ENCODE measurements at regions not wholly inside any gene's neighbourhood (a gene's known extent, or its start where the extent isn't known, plus 50 kb on each side); places are given as distances from the start of the nearest gene placed in this dataset.

GRCh38 chr9:81480828-81481604 is 208.3 kb downstream of the TLE1 start:
- no peak for DNase-seq

DNA sequence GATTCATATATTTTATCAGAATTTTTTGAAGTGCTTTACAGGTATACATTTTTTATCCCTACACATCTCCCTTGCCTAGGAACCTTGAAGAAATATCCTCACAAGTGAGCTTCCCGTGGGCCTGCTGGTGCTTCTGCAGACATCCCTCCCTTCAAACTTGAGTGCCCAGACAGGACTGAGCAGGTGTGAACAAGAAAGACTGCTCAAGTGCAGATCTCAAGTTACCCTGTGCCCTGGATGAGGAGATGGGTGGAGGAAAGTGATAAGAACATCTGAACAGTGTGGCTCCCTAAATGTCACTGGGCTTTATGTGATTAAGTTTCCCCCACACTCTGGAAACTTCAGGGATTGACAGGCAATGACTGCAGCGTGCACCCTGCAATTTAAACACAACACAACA is 209.8 kb downstream of the TLE1 start:
- DNase-seq: no peak

DNA sequence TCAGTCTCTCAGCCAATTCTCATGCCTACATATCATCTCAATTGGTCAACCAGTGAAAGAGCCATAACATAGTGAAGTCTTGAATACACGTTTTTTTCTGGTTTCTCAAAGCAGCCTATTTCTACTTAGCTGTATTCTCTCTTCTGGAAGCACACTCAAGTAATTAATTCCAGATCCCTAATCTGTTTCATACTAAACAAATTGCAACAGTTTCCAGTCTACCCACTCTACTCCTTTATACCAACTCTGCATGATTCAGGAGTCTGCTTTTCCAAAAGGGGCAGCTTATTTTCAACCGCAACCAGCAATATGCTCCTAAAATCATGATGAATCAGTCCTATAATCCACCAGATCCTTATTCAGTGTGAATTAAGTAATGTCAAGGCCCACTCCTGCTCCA is 211.7 kb downstream of the TLE1 start:
- DNase-seq: no peak

GRCh38 chr9:81476813-81477490 is 212.4 kb downstream of the TLE1 start:
- DNase-seq: no peak

- no peak for DNase-seq
These were observed 214.6 kb downstream of the TLE1 start for GRCh38 chr9:81474792-81475191.

GRCh38 chr9:81474125-81474524 is 215.2 kb downstream of the TLE1 start:
- DNase-seq: no peak

DNA sequence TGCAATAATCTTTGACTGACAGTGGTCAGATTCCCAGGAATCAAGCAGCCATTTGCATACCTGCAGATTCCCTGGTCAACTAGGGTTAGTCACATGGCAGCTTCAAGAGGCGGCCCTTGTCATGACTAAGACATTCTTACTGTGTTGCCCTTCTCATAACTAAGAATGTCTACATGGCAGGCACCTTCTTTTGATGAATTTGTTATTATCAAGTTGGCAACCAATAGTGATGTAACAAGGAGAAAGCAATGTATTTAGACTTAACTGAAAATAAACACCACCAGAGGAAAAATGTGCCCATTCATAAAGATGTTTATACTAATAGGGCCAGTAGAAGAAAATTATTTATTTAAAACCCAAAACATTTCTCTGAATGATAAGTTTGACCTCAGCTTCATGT is 215.6 kb downstream of the TLE1 start:
- DNase-seq: no peak

GRCh38 chr9:81473206-81473605 is 216.1 kb downstream of the TLE1 start:
- DNase-seq: no peak

GRCh38 chr9:81472701-81473100 is 216.6 kb downstream of the TLE1 start:
- DNase-seq: no peak

- no peak for DNase-seq
These were observed 218.5 kb downstream of the TLE1 start for GRCh38 chr9:81470864-81471263.

- DNase-seq: no peak
These were observed 221.2 kb downstream of the TLE1 start for GRCh38 chr9:81468084-81468595.

DNA sequence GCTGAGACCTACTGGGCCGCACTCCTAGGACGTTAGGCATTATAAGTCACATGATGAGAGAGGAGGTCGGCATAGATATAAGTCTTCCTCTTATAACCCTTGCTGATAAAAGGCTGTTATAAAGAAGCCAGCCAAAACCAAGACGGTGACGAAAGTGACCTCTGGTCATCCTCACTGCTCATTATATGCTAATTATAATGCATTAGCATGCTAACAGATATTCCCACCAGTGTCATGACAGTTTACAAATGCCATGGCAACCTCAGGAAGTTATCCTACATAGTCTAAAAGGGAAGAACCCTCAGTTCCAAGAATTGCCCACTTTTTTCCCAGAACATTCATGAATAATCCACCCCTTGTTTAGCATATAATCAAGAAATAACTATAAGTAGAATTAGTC is 222.4 kb downstream of the TLE1 start:
- DNase-seq: no peak

- DNase-seq: no peak
These were observed 223.8 kb downstream of the TLE1 start for GRCh38 chr9:81465468-81466011.

GRCh38 chr9:81462801-81463200 is 226.5 kb downstream of the TLE1 start:
- DNase-seq: no peak

DNA sequence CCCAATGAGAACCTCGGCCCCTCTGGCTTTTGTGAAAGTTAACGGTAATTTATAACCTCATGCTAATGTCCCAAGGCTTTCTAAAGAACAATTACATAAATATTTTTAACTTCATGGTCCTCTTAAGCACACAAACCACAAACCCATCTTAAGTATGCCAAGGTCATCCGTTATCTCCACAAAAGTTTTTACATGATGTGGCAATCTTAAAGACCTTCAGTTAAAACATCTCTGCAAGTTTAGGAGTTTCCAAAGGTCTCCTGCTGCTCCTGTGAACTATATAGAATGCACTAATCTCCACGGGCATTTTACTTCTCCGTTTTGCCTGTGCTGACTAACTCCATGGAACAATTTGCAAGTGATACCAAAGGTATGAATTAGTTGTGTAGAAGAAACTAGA is 228.2 kb downstream of the TLE1 start:
- no peak for DNase-seq

DNA sequence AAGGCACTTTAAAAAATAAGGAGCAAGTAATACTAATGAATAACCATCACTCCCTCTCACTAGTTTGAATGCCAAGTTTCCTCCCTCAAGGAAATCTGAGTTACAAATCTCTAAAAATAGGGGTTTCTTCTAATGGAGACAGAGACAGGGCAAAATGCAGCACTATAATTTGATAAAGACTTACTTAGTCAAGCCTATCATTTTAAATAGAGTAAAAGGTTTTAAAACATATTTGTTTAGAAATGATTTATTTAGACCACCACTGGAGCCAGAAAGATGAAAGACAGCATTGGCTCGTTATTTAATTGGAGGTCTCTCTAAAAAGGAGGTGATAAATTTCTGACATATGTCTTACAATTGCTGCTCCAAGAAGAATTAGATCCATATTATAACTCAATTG is 228.7 kb downstream of the TLE1 start:
- no peak for DNase-seq

DNA sequence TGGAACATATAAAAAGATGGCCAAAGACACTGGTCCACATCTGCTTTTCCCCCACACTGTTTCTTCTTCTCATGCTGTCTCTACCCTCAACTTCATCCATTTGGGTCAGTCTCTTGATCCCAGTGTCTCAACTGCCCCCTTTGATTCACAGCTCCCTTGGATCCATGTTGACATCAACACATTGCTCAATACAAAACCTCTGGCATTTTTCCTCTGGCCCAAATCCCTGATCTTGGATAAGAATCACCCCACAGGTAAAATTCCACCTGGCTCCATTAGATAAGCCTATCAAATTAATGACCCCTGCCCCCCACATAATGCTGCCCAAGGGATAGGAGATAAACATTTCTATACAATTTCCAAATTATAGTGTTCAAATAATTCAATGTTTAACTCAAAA is 229.8 kb downstream of the TLE1 start:
- DNase-seq: no peak

DNA sequence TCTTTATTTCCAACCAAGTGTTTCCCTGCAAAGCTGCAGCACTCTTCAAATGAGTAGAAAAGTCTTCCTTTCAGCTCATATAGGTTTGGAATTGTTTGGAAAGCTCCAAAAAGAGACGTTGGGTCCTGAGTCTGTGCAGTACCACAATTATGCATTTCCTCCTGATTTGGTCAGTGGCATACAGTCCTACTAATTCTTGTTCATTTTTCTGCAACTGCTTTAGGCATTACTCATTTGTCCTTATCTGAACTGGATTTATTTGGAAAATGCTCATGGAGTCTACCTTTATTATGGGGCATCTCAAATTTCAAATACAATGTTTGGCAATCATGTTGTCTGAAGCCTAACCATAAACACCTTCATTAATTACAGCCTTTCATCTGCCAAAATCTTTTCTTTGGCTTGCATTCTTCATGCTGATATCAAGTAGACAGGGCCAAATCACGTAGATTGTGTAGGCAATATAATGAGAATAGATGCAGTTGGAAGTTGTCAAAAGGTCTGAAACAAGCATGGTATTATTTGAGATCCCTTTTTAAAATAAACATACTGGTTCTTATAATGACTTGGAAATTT is 232.8 kb downstream of the TLE1 start:
- DNase-seq: no peak

DNA sequence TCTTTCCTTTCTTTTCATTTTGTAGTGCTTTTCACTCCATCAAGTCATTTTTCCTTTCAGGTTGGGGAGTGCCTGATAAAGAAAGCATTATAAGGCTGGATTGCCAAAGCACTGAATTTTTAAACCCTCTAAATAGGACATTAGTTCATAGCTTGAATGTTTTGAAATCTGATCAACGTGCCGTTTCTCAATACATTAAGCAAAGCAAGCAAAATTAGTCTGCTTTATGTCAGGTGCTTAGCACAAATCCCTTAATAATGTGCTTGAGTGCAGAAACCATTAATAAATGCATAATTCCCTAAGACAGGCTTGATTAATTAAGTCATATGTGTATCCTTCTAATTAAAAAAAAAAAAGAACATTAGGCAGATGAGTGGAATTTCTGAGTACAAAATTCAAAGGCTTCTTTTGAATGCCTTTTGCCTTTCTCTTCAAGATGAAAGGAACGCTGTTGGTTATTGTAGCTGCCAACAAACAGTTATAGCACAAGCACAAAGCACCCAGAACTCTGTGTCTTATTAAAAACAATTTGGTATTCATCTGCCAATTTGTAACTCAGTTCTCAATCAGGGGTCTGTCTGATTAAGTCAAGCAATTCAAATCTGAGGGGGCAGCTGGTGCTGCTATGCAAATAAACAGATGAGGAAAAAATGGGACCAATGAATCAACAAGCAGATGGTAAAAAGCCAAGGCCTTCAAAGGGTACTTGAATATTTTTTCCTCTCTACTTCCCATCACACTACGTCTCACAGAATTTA is 233.7 kb downstream of the TLE1 start:
- no peak for DNase-seq

DNA sequence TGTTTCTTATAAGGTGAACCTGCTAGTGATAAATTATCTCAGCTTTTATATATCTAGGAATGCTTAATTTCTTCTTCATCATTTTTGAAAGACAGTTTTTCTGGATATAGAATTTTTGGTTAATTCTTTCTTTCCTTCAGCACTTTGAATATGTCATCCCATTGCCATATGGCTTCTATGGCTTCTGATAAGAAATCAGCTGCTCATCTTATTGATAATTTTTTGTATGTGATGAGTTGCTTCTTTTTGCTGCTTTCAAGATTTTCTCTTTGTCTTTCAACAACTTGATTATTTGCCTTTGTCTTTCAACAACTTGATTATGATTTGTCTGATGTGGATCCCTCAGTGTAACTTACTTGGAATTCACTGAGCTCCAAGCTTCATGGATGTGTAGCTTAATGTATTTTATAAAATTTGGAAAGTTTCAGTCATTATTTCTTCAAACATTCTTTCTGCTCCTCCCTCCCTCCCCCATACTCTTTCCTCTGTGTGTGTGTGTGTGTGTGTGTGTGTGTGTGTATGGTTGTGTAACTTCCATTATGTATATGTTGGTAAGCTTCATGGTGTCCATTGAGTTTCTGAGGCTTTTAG is 243.9 kb downstream of the TLE1 start:
- no peak for DNase-seq

- no peak for DNase-seq
These were observed 257.7 kb downstream of the TLE1 start for GRCh38 chr9:81431641-81432040.

GRCh38 chr9:81430727-81431126 is 258.6 kb downstream of the TLE1 start:
- no peak for DNase-seq

DNA sequence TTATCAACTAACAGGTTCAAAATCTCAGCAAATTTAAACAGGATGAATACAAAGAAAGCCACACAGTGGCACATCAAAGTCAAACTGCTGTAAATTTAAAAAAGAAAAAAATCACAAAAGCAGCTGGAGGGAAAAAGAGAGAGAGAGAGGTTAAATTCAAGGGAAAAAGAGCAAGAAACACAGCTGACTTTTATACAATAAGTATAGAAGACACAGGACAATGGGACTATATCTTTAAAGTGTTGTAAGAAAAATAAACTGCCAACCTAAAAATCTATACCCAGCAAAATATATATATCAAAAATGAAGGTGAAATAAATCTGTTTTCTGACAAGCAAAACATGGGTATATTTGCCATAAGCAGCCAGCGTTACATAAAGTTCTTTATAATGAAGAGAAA is 261.5 kb downstream of the TLE1 start:
- no peak for DNase-seq

All from activated CD4-positive, alpha-beta T cell treated with anti-CD3 and anti-CD28 coated beads, Interleukin-2, Interleukin-6, amounts not matched to agents 100 ng/mL and 50 ng/mL, durations not matched to agents 16 hours and 8 hours (primary cell).